GM12874 (cell line): ENCODE measurements at regions not wholly inside any gene's neighbourhood (a gene's known extent, or its start where the extent isn't known, plus 50 kb on each side); places are given as distances from the start of the nearest gene placed in this dataset.

Experiments used
- CTCF ChIP-seq: IDR thresholded peaks from 2 replicates; pipeline ENCODE4 v1.5.1; 2011; ENCODE audit warnings: low read depth, mild to moderate bottlenecking, control low read depth, low read length, moderate library complexity; ENCODE audit not compliant: insufficient read depth

- TF ChIP-seq CTCF, result no peak
Measured at GRCh38 chr5:96159043-96159442, 197.4 kb upstream of the ELL2 start.

- no peak for TF ChIP-seq CTCF
Measured at GRCh38 chr5:96157841-96158291, 196.2 kb upstream of the ELL2 start.

- TF ChIP-seq CTCF, result no peak
Measured at GRCh38 chr5:96157077-96157780, 195.6 kb upstream of the ELL2 start.

DNA sequence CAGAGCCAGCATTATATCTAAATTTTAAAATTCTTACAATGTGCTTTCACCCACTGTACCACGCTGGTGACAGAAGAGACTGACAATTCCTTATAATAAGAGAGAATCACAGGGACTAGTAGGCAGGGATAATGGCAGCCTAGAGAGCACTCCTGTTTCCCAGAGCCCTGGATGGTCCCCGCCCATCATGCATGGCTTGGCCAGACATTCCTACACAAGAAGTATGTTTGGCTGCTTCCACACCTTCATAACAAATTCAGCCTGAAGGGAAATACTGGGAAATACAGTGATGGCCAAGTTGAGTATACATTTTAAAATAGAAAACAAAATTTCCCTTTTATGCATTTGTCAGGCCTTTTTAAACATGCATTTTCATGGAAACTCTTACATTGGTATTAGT is 193.5 kb upstream of the ELL2 start:
- no peak for TF ChIP-seq CTCF

- no peak for TF ChIP-seq CTCF
Measured at GRCh38 chr5:96151891-96152290, 190.2 kb upstream of the ELL2 start.

DNA sequence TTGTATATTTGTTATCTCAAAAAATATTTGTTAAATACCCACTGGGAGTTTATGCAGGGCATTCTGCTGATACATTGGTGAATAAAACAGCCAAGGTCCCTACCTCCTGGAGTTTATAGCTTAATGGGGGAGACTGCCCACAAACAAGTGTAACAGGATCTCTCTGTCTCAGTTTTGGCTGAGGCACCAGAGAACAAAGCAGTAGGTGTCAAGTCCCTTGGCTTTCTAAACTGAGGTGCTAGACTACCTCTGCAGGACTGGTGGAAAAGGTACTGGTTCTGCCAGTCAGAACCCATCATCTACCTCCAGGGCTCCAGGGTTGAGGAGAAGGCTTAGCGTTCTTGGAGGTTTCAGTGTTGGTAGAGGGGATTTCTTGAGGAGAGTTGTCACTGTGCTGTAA is 188.4 kb upstream of the ELL2 start:
- TF ChIP-seq CTCF, result no peak

DNA sequence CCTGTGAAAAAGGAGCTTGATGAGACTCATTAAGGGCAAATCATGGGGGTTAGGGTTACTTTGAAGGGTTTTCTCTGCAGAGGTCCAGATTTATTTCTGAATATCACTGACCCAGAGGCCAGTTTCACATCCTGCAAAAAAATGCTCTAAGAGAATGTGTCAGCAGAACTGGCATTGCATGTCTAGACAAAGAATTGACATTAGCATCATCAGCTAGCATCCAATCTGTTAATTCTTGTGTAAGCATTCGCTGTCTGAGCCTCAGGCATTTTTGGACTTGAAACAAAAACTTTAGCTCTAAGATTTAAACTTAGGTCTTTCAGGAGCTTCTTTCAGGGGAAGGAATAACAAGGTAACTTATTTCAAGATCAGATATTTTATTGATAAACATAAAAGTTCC is 187.9 kb upstream of the ELL2 start:
- TF ChIP-seq CTCF, result no peak
